ENCODE measurements at regions not wholly inside any gene's neighbourhood (a gene's known extent, or its start where the extent isn't known, plus 50 kb on each side); places are given as distances from the start of the nearest gene placed in this dataset.

GRCh38 chr2:7952046-7952745 lies 729.7 kb upstream of the ID2 start:
- no peak for DNase-seq

GRCh38 chr2:7953195-7953594 lies 728.7 kb upstream of the ID2 start:
- no peak for DNase-seq

- DNase-seq, result no peak
Measured at GRCh38 chr2:7954234-7954633, 727.6 kb upstream of the ID2 start.

DNA sequence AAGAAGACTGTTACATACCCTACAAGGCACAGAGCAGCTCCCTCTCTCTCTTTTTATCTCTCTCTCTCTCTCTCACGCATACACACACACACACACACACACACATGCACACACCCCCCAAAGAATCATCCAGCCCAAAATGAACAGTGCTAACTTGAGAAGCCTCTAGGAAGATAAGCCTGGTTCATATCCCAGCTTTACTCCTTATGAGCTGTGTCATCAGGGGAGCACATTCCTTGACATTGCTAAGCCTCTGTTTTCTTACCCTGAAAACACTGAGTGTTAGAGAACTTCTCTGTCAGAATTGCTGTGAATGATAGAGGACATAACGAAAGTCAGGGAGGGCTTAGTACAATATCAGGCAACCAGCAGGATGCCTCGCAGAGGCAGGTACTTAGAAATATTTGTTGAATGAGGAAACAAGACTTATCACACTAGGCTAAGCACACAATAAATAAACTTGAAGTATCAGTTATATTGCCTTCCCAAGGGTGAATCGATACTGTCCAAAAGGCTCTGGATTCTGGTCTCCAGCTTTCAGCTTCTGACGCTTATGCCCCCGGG lies 725.6 kb upstream of the ID2 start:
- no peak for DNase-seq

- no peak for DNase-seq
Measured at GRCh38 chr2:7961550-7961949, 720.3 kb upstream of the ID2 start.

GRCh38 chr2:7962161-7962560 lies 719.7 kb upstream of the ID2 start:
- no peak for DNase-seq

DNA sequence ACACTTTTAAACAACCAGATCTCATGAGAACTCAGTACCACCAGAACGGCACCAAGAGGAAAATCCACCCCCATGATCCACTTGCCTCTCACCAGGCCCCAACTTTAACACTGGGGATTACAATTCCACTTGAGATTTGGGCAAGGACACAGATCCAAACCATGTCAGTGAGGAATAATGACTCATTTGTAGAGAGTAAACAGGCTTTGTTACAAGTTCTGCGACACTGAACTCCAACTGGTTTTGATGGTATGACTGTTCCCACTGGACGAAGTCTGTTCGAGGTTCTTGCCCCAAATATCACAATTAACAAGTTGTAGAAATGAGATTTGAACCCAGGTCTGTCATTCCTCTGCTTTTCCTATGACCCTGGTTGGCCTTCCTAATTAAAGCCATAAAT lies 718.1 kb upstream of the ID2 start:
- no peak for DNase-seq

- no peak for DNase-seq
Measured at GRCh38 chr2:7966032-7966431, 715.8 kb upstream of the ID2 start.

DNA sequence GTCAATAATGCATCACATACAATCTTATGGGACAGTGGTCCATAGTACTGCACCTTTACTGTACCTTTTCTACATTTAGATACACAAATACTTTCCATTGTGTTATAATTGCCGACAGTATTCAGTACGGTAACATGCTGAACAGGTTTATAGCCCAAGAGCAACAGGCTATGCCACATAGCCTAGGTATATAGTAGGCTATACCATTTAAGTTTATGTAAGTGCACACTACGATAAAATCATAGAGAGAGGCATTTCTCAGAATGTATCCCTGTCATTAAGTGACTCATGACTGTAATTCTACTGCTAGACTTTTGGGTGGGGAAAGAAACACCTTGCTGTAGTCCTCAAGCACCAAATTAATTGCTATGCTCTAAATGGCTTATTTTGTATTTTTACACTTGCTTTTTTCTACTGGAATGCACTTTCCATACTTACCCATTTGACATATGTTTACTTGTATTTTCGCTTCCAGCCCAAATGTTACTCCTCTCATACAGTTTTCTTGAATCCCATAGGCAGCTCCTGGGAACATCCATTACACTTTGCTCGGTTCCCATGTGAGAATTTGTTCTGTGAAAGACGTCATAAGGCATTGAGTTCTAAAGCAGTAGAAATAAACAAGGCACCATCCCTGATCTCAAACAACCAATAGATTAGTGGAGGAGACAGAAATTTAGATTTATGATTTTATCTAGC lies 714.0 kb upstream of the ID2 start:
- DNase-seq, result no peak

- DNase-seq, result no peak
Measured at GRCh38 chr2:7969756-7970515, 711.9 kb upstream of the ID2 start.

- no peak for DNase-seq
Measured at GRCh38 chr2:7971248-7971647, 710.6 kb upstream of the ID2 start.

GRCh38 chr2:7971841-7972240 lies 710.0 kb upstream of the ID2 start:
- no peak for DNase-seq

DNA sequence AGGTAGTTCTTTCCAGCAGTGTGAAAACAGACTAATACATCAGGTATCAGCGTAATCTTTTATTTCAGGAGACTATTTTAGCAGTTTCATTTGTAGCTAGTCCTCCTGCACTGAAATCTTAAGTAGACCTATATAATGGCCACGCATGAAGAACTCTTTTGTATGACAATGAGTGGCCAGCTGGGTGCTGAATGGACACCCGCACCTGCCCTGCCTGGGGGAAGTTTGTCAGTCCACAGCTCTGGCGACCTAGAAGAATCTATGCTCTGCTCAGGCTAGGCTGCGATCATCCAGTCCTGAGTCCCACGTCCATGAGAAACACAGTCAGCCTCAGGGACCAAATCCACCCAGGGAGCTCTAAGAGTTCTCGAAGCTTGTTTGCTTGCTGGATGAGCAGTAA lies 709.2 kb upstream of the ID2 start:
- DNase-seq, result no peak

GRCh38 chr2:7973801-7974480 lies 707.9 kb upstream of the ID2 start:
- no peak for DNase-seq

- DNase-seq, result no peak
Measured at GRCh38 chr2:7974936-7975335, 706.9 kb upstream of the ID2 start.

DNA sequence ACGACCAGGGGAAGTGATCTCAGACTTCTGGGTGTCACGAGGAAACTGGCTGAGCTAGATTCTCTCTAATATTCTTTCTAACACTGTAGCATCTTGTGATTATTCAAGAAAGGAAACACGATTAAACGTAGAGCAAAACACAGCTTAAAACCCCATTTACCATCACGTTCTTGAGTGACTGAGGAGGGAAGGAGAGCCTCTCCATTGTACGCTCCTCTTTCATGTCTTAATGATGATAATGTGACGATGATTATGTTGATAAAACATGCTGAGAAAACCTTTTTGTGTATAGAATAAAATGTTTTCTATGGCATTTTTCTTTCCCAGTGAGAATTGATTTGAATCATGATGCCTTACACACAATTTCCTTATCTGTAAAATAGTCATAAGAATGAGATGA lies 705.6 kb upstream of the ID2 start:
- no peak for DNase-seq

- no peak for DNase-seq
Measured at GRCh38 chr2:7977981-7978380, 703.9 kb upstream of the ID2 start.

DNA sequence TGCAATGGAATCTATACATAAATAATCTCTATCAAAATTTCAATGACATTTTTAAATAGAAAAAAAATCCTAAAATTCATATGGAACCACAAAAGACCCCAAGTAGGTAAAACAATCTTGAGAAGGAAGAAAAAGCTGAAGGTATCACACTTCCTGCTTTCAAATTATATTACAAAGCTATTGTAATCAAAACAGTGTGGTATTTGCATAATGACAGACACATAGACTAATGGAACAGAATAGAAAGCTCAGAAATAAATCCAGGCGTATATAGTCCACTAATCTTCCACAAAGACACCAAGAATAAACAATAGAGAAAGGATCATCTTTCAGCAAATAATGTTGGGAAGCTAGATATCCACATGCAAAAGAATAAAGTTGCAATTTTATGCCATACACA lies 699.8 kb upstream of the ID2 start:
- no peak for DNase-seq

DNA sequence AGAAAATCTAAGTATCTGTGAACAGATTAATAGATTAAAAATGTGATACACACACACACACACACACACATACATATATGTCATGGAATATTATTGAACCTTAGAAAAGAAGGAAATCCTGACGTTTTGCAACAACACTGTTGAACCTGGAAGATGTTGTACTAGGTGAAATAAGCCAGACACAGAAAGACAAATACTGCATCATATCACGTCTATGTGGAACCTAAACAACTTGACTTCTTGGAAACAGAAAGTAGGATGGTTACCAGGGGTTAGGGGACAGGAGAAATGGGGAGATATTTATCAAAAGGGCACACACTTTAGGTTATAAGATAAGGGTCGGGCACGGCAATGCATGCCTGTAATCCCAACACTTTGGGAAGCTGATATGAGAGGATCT lies 698.4 kb upstream of the ID2 start:
- no peak for DNase-seq

DNA sequence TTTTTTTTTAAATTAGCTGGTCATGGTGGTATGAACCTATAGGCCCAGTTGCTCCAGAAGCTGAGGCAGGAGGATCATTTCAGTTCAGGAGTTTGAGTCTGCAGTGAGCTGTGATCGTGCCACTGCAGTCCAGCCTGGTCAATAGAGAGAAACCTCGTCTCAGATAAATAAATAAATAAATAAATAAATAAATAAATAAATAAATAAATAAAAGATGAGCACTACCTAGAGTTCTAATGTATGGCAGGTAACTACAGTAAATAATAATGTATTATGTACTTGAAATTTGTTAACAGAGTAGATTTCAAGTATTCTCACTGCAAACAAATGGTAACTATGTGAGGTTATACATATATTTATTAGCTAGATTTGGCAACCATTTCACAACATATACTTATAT lies 697.9 kb upstream of the ID2 start:
- DNase-seq, result no peak

DNA sequence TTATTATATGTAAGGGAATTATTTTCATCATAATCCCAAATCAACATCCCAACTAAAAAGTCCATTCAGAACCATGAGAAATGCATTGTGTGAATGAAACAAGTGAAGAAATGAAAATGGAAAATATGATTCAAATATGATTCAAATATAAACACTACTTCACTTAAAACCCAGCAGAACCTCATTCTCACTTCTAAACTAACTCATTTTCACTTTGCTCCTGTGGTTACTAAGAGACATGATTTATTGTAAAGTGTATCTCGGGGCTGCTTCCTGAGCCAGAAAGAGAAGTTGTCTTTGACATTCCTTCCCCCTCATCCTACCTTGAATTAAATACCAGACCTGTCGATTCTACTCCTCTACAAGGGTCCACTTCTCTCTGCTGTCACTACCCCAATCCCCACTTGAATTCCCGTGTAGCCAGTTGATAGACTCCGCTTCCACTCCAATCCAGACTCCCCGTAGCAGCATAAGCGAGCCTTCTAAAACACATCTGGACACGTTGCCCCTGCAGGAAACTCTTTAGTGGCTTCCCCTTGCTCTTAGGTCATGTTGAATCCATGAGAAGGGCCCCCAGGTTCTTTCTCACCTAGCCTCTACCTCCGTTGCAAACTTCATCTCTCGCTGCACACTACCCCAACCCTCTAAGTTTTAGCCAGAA lies 697.0 kb upstream of the ID2 start:
- DNase-seq, result no peak

DNA sequence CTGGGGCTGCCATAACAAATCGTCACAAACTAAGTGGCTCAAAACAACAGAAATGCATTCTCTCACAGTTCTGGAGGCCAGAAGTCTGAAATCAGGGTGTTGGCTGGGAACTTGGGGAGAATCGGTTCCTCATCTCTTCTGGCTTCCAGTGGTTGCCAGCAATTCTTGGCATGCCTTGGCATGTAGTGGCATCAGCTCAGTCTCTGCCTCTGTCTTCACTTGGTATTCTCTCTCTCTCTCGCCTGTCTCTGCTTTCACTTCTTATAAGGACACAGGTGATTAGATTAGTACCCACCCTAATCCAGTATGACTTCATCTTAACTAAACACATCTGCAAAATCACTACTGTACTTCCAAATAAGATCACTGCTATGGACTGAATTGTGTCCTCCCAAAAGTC lies 695.4 kb upstream of the ID2 start:
- DNase-seq, result no peak

- no peak for DNase-seq
Measured at GRCh38 chr2:7987992-7988391, 693.9 kb upstream of the ID2 start.

Measured in right hindlimb (tissue), 1 donor.